HG03575 (cell line): ENCODE measurements at regions not wholly inside any gene's neighbourhood (a gene's known extent, or its start where the extent isn't known, plus 50 kb on each side); places are given as distances from the start of the nearest gene placed in this dataset.

ENCODE experiments used
- ATAC-seq: cut with Tn5 transposase; IDR thresholded peaks from one replicate; pipeline ENCODE4 v1.9.1; 2021; ENCODE audit not compliant: unreplicated experiment, insufficient number of reproducible peaks, low FRiP score; ENCODE audit errors: extremely low read depth

- no peak for ATAC-seq
Observed at GRCh38 chr13:99027661-99028425, 50.0 kb upstream of the DOCK9 start.

GRCh38 chr13:99028890-99029289 lies 51.0 kb upstream of the DOCK9 start:
- no peak for ATAC-seq

GRCh38 chr13:99029576-99029975 lies 51.7 kb upstream of the DOCK9 start:
- ATAC-seq = no peak

- no peak for ATAC-seq
Observed at GRCh38 chr13:99030326-99030725, 52.5 kb upstream of the DOCK9 start.

- ATAC-seq = no peak
Observed at GRCh38 chr13:99031832-99032231, 54.0 kb upstream of the DOCK9 start.

GRCh38 chr13:99033814-99034213 lies 56.0 kb upstream of the DOCK9 start:
- no peak for ATAC-seq

GRCh38 chr13:99034333-99035085 lies 56.6 kb upstream of the DOCK9 start:
- ATAC-seq = no peak

GRCh38 chr13:99035715-99036114 lies 57.9 kb upstream of the DOCK9 start:
- no peak for ATAC-seq

GRCh38 chr13:99037756-99038155 lies 59.9 kb upstream of the DOCK9 start:
- no peak for ATAC-seq

- ATAC-seq = no peak
Observed at GRCh38 chr13:99039718-99040280, 61.9 kb upstream of the DOCK9 start.

GRCh38 chr13:99040536-99041131 lies 62.8 kb upstream of the DOCK9 start:
- no peak for ATAC-seq

- ATAC-seq = no peak
Observed at GRCh38 chr13:99041337-99041736, 63.5 kb upstream of the DOCK9 start.

GRCh38 chr13:99041788-99042187 lies 63.9 kb upstream of the DOCK9 start:
- ATAC-seq = no peak

GRCh38 chr13:99042521-99043250 lies 64.8 kb upstream of the DOCK9 start:
- ATAC-seq = no peak

GRCh38 chr13:99043831-99044231 lies 66.0 kb upstream of the DOCK9 start:
- no peak for ATAC-seq

- no peak for ATAC-seq
Observed at GRCh38 chr13:99044764-99045163, 66.9 kb upstream of the DOCK9 start.

- ATAC-seq = no peak
Observed at GRCh38 chr13:99045396-99045795, 67.5 kb upstream of the DOCK9 start.

- no peak for ATAC-seq
Observed at GRCh38 chr13:99046851-99047250, 69.0 kb upstream of the DOCK9 start.

- ATAC-seq = no peak
Observed at GRCh38 chr13:99050983-99051488, 73.2 kb upstream of the DOCK9 start.
